GM18873 (cell line): ENCODE measurements at regions not wholly inside any gene's neighbourhood (a gene's known extent, or its start where the extent isn't known, plus 50 kb on each side); places are given as distances from the start of the nearest gene placed in this dataset.
"Not testable (repeated sequence)": the region's sequence is repeated elsewhere in the genome, so short reads cannot be mapped to it uniquely, and the experiment has no call there.

Source experiments
- ATAC-seq: cut with Tn5 transposase; IDR thresholded peaks from one replicate; pipeline ENCODE4 v1.9.1; 2021; ENCODE audit warnings: mild to moderate bottlenecking, moderate library complexity, moderate number of reproducible peaks; ENCODE audit not compliant: unreplicated experiment, low FRiP score

GRCh38 chr2:133992454-133992853 lies 261.4 kb upstream of the MGAT5 start:
- ATAC-seq: no peak

GRCh38 chr2:133993160-133993559 lies 260.7 kb upstream of the MGAT5 start:
- no peak for ATAC-seq

GRCh38 chr2:133998726-133999125 lies 255.1 kb upstream of the MGAT5 start:
- not testable (repeated sequence) for ATAC-seq

- ATAC-seq: no peak
Measured at GRCh38 chr2:134002391-134002790, 251.5 kb upstream of the MGAT5 start.

GRCh38 chr2:134002921-134003320 lies 251.0 kb upstream of the MGAT5 start:
- ATAC-seq: no peak

GRCh38 chr2:134004467-134004866 lies 249.4 kb upstream of the MGAT5 start:
- ATAC-seq: no peak

- no peak for ATAC-seq
Measured at GRCh38 chr2:134008837-134009236, 245.0 kb upstream of the MGAT5 start.

- ATAC-seq: no peak
Measured at GRCh38 chr2:134009440-134009839, 244.4 kb upstream of the MGAT5 start.

GRCh38 chr2:134009906-134010305 lies 244.0 kb upstream of the MGAT5 start:
- not testable (repeated sequence) for ATAC-seq

- no peak for ATAC-seq
Measured at GRCh38 chr2:134011936-134012586, 241.8 kb upstream of the MGAT5 start.

GRCh38 chr2:134014196-134014960 lies 239.5 kb upstream of the MGAT5 start:
- ATAC-seq: no peak

GRCh38 chr2:134019871-134020270 lies 234.0 kb upstream of the MGAT5 start:
- no peak for ATAC-seq

- no peak for ATAC-seq
Measured at GRCh38 chr2:134020608-134021007, 233.3 kb upstream of the MGAT5 start.

- peak; percentile 95 for ATAC-seq
Measured at GRCh38 chr2:134021830-134022524, 231.9 kb upstream of the MGAT5 start.

- ATAC-seq: no peak
Measured at GRCh38 chr2:134023854-134024253, 230.0 kb upstream of the MGAT5 start.

- no peak for ATAC-seq
Measured at GRCh38 chr2:134027980-134028379, 225.9 kb upstream of the MGAT5 start.

- ATAC-seq: no peak
Measured at GRCh38 chr2:134029418-134029817, 224.5 kb upstream of the MGAT5 start.

GRCh38 chr2:134031539-134031938 lies 222.3 kb upstream of the MGAT5 start:
- no peak for ATAC-seq

- ATAC-seq: no peak
Measured at GRCh38 chr2:134035605-134036370, 218.1 kb upstream of the MGAT5 start.

GRCh38 chr2:134039912-134040581 lies 213.8 kb upstream of the MGAT5 start:
- no peak for ATAC-seq
